Panc1 (cell line): ENCODE measurements at regions not wholly inside any gene's neighbourhood (a gene's known extent, or its start where the extent isn't known, plus 50 kb on each side); places are given as distances from the start of the nearest gene placed in this dataset.

Experiments used
- POLR2AphosphoS5 ChIP-seq: IDR thresholded peaks from 2 replicates; pipeline ENCODE4 v1.6.1; 2012; ENCODE audit warnings: mild to moderate bottlenecking, low read depth, low read length, moderate library complexity
- TF ChIP-seq, protein P1 (sequence below): fragments of 450-650 bp; IDR thresholded peaks from 2 replicates; pipeline ENCODE4 v1.5.1; 2017; ENCODE audit warnings: mild to moderate bottlenecking
- TF ChIP-seq, protein P2 (sequence below), 2 experiments: IDR thresholded peaks; 2 replicates each; pipeline ENCODE4 v1.6.1; 2011 to 2012; ENCODE audit warnings: low read depth in 2 of 2, control low read depth in 1 of 2, low read length in 1 of 2, mild to moderate bottlenecking in 1 of 2, moderate library complexity in 1 of 2; ENCODE audit not compliant: insufficient read depth in 1 of 2

DNA sequence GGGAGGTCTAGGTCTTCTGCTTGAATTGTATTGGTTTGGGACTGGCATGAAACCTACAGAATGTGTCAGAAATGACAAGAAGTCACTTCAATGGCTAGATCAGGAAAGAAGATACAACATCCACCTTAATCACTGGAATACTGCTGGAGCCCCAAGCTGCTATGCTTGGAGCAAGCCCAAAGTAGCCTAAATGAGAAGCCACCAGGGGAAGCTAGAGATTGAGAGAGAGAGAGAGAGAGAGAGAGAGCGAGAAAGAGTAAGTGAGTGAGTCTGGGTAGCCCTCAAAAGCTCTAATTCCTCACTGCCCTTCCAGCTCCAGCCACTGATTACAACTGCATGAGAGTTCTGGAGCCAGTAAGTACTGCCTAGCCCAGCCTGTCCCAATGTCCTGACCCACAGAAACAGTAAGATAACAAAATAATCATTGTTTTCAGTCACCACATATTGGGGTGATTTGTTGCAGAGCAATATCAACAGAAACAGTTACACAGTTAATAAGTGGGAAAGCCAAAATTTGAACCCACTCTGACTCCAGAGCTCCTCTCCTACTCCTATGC is 529.2 kb upstream of the GOLIM4 start:
- TF ChIP-seq, protein P1, sequence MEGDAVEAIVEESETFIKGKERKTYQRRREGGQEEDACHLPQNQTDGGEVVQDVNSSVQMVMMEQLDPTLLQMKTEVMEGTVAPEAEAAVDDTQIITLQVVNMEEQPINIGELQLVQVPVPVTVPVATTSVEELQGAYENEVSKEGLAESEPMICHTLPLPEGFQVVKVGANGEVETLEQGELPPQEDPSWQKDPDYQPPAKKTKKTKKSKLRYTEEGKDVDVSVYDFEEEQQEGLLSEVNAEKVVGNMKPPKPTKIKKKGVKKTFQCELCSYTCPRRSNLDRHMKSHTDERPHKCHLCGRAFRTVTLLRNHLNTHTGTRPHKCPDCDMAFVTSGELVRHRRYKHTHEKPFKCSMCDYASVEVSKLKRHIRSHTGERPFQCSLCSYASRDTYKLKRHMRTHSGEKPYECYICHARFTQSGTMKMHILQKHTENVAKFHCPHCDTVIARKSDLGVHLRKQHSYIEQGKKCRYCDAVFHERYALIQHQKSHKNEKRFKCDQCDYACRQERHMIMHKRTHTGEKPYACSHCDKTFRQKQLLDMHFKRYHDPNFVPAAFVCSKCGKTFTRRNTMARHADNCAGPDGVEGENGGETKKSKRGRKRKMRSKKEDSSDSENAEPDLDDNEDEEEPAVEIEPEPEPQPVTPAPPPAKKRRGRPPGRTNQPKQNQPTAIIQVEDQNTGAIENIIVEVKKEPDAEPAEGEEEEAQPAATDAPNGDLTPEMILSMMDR, result no peak
- TF ChIP-seq POLR2AphosphoS5, result no peak
- TF ChIP-seq, protein P2, sequence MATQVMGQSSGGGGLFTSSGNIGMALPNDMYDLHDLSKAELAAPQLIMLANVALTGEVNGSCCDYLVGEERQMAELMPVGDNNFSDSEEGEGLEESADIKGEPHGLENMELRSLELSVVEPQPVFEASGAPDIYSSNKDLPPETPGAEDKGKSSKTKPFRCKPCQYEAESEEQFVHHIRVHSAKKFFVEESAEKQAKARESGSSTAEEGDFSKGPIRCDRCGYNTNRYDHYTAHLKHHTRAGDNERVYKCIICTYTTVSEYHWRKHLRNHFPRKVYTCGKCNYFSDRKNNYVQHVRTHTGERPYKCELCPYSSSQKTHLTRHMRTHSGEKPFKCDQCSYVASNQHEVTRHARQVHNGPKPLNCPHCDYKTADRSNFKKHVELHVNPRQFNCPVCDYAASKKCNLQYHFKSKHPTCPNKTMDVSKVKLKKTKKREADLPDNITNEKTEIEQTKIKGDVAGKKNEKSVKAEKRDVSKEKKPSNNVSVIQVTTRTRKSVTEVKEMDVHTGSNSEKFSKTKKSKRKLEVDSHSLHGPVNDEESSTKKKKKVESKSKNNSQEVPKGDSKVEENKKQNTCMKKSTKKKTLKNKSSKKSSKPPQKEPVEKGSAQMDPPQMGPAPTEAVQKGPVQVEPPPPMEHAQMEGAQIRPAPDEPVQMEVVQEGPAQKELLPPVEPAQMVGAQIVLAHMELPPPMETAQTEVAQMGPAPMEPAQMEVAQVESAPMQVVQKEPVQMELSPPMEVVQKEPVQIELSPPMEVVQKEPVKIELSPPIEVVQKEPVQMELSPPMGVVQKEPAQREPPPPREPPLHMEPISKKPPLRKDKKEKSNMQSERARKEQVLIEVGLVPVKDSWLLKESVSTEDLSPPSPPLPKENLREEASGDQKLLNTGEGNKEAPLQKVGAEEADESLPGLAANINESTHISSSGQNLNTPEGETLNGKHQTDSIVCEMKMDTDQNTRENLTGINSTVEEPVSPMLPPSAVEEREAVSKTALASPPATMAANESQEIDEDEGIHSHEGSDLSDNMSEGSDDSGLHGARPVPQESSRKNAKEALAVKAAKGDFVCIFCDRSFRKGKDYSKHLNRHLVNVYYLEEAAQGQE (IDR thresholded peaks at IDR 0.05; ENCODE audit: insufficient read depth in 1 of 2, low read depth in 2 of 2, low read length in 1 of 2), result no peak
